Stromal cell of bone marrow (primary cell): ENCODE measurements at regions not wholly inside any gene's neighbourhood (a gene's known extent, or its start where the extent isn't known, plus 50 kb on each side); places are given as distances from the start of the nearest gene placed in this dataset.

Source experiments
- DNase-seq: peaks from one replicate; pipeline ENCODE4 v3.0.0-alpha.2; 2012; ENCODE audit warnings: low read depth

GRCh38 chr10:37685741-37686683, 171.4 kb downstream of the ZNF248 start:
- DNase-seq, result no peak

- DNase-seq, result no peak
Measured at GRCh38 chr10:37684765-37685164, 172.6 kb downstream of the ZNF248 start.

- DNase-seq, result no peak
Measured at GRCh38 chr10:37682617-37683016, 174.8 kb downstream of the ZNF248 start.

GRCh38 chr10:37681617-37681999, 175.8 kb downstream of the ZNF248 start:
- no peak for DNase-seq

GRCh38 chr10:37680716-37681616, 176.4 kb downstream of the ZNF248 start:
- no peak for DNase-seq

- no peak for DNase-seq
Measured at GRCh38 chr10:37680243-37680683, 177.1 kb downstream of the ZNF248 start.

GRCh38 chr10:37679465-37679864, 177.9 kb downstream of the ZNF248 start:
- no peak for DNase-seq

- no peak for DNase-seq
Measured at GRCh38 chr10:37675449-37675848, 182.0 kb downstream of the ZNF248 start.

- no peak for DNase-seq
Measured at GRCh38 chr10:37671802-37672201, 185.6 kb downstream of the ZNF248 start.

GRCh38 chr10:37667736-37668135, 189.7 kb downstream of the ZNF248 start:
- DNase-seq, result no peak

- no peak for DNase-seq
Measured at GRCh38 chr10:37654466-37654865, 202.9 kb downstream of the ZNF248 start.

- no peak for DNase-seq
Measured at GRCh38 chr10:37643187-37643586, 214.2 kb downstream of the ZNF248 start.

- no peak for DNase-seq
Measured at GRCh38 chr10:37640301-37640700, 217.1 kb downstream of the ZNF248 start.

- no peak for DNase-seq
Measured at GRCh38 chr10:37639200-37639599, 218.2 kb downstream of the ZNF248 start.

- no peak for DNase-seq
Measured at GRCh38 chr10:37638569-37638968, 218.8 kb downstream of the ZNF248 start.

- DNase-seq, result no peak
Measured at GRCh38 chr10:37634351-37634880, 223.0 kb downstream of the ZNF248 start.

- DNase-seq, result no peak
Measured at GRCh38 chr10:37632641-37633040, 224.8 kb downstream of the ZNF248 start.

GRCh38 chr10:37623506-37623905, 233.9 kb downstream of the ZNF248 start:
- DNase-seq, result no peak

GRCh38 chr10:37619336-37619735, 238.1 kb downstream of the ZNF248 start:
- peak; percentile 6 for DNase-seq

- DNase-seq, result no peak
Measured at GRCh38 chr10:37588299-37588698, 269.1 kb downstream of the ZNF248 start.

GRCh38 chr10:37584643-37585042, 272.8 kb downstream of the ZNF248 start:
- no peak for DNase-seq

GRCh38 chr10:37582237-37582636, 275.2 kb downstream of the ZNF248 start:
- no peak for DNase-seq

- no peak for DNase-seq
Measured at GRCh38 chr10:37576154-37576553, 281.3 kb downstream of the ZNF248 start.
